CD4-positive, alpha-beta T cell (primary cell): ENCODE measurements at regions not wholly inside any gene's neighbourhood (a gene's known extent, or its start where the extent isn't known, plus 50 kb on each side); places are given as distances from the start of the nearest gene placed in this dataset.

Source experiments
- ATAC-seq: fragments of 200-7000 bp; cut with Tn5 transposase; one replicate; pipeline ENCODE4 v1.10.0; 2022; ENCODE audit warnings: mild to moderate bottlenecking; ENCODE audit not compliant: poor library complexity
- CTCF ChIA-PET: fragments of 350-600 bp; sonication (Branson Sonifier 250); formaldehyde crosslinking; loops from one replicate; lab custom pipeline; 2021; ENCODE audit warnings: antibody characterized with exemption, inconsistent platforms; lab: Charles Lee
- POLR2A ChIA-PET: fragments of 350-600 bp; sonication (Branson Sonifier 250); formaldehyde crosslinking; loops from one replicate; lab custom pipeline; 2021; ENCODE audit warnings: antibody characterized with exemption, inconsistent platforms; lab: Charles Lee
- DNase-seq, 14 experiments: peaks; one replicate each; pipeline ENCODE4 v3.0.0-alpha.2; 2013 to 2020; ENCODE audit warnings: mixed read lengths in 2 of 14
- H3K27ac ChIP-seq, 2 donors: one replicate each; pipeline versions ENCODE4 v1.5.1 to v1.7.0; 2013; ENCODE audit warnings: low read length in 2 of 2, low read depth in 1 of 2, mild to moderate bottlenecking in 1 of 2
- H3K27me3 ChIP-seq, 2 experiments: 1 replicate in 1 of 2; 2 replicates in 1 of 2; pipeline versions ENCODE4 v1.6.1 to v1.7.0; 2013; ENCODE audit warnings: low read length in 2 of 2, control low read depth in 1 of 2, mild to moderate bottlenecking in 1 of 2, moderate library complexity in 1 of 2; ENCODE audit not compliant: insufficient read depth in 2 of 2, control insufficient read depth in 1 of 2
- H3K36me3 ChIP-seq: one replicate; pipeline ENCODE4 v1.6.1; 2013; ENCODE audit warnings: low read length, control low read depth; ENCODE audit not compliant: insufficient read depth
- H3K4me1 ChIP-seq: one replicate; pipeline ENCODE4 v1.6.1; 2013; ENCODE audit warnings: low read length, control low read depth; ENCODE audit not compliant: insufficient read depth
- H3K4me3 ChIP-seq: one replicate; pipeline ENCODE4 v1.5.1; 2013; ENCODE audit warnings: mild to moderate bottlenecking, low read length, moderate library complexity
- H3K9me3 ChIP-seq, 2 experiments: 1 replicate in 1 of 2; 2 replicates in 1 of 2; pipeline versions ENCODE4 v1.6.1 to v1.7.0; 2013; ENCODE audit warnings: low read length in 2 of 2, mild to moderate bottlenecking in 2 of 2, control low read depth in 1 of 2, moderate library complexity in 1 of 2; ENCODE audit not compliant: control insufficient read depth in 1 of 2, insufficient read depth in 1 of 2
- H3K27ac Mint-ChIP-seq: one replicate; pipeline ENCODE4 v1.8.0; 2020; ENCODE audit warnings: mixed read lengths
- H3K27me3 Mint-ChIP-seq: one replicate; pipeline ENCODE4 v1.8.0; 2021; ENCODE audit warnings: mixed read lengths
- H3K36me3 Mint-ChIP-seq: one replicate; pipeline ENCODE4 v1.8.0; 2021; ENCODE audit warnings: low read depth, mixed read lengths
- H3K4me1 Mint-ChIP-seq: one replicate; pipeline ENCODE4 v1.8.0; 2021; ENCODE audit warnings: low read depth, mixed read lengths
- H3K4me3 Mint-ChIP-seq: one replicate; pipeline ENCODE4 v1.8.0; 2020; ENCODE audit warnings: mild to moderate bottlenecking, mixed read lengths
- H3K9me3 Mint-ChIP-seq: one replicate; pipeline ENCODE4 v1.8.0; 2020; ENCODE audit warnings: mixed read lengths
- intact Hi-C, 2 experiments: fragments of 100-400 bp; cut with DNase I in 1 of 2; cut with micrococcal nuclease in 1 of 2; formaldehyde crosslinking; loops; one replicate each; pipeline versions ENCODE4 v1.15.1 to v1.9.0; 2023 to 2025; cut with DNase I, micrococcal nuclease
- TF ChIP-seq, protein P1 (sequence below): fragments of 200-600 bp; IDR thresholded peaks from one replicate; pipeline ENCODE4 v1.8.0; 2022; ENCODE audit warnings: antibody characterized with exemption, mild to moderate bottlenecking

DNA sequence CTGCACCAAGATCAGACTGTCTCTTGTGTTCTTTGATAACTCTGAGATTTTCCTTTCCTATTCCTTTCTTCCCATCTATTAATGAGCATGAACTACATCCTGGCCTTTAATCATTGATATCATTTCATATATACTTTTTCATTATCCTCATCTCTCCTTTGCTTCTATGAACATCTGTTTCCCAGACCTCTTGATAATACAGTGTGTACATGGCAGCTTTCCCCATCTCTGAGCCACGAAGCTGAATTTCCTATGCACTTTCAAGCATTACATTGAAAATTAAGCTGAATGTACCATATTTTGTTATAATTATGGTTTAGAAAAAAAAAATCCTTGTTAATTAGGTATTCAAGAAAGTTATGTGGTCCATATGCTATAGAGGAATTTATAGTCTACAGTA lies 60.9 kb upstream of the CREB5 start:
- H3K36me3 Mint-ChIP-seq: no peaks in the 10 kb centered on the region
- no peak overlapping the region for H3K27ac ChIP-seq
- H3K4me1 Mint-ChIP-seq: no peaks in the 10 kb centered on the region
- TF ChIP-seq, protein P1, sequence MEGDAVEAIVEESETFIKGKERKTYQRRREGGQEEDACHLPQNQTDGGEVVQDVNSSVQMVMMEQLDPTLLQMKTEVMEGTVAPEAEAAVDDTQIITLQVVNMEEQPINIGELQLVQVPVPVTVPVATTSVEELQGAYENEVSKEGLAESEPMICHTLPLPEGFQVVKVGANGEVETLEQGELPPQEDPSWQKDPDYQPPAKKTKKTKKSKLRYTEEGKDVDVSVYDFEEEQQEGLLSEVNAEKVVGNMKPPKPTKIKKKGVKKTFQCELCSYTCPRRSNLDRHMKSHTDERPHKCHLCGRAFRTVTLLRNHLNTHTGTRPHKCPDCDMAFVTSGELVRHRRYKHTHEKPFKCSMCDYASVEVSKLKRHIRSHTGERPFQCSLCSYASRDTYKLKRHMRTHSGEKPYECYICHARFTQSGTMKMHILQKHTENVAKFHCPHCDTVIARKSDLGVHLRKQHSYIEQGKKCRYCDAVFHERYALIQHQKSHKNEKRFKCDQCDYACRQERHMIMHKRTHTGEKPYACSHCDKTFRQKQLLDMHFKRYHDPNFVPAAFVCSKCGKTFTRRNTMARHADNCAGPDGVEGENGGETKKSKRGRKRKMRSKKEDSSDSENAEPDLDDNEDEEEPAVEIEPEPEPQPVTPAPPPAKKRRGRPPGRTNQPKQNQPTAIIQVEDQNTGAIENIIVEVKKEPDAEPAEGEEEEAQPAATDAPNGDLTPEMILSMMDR: no peak
- H3K27me3 Mint-ChIP-seq: no peaks in the 10 kb centered on the region
- H3K36me3 ChIP-seq: no peaks in the 10 kb centered on the region
- H3K27ac Mint-ChIP-seq: no peak overlapping the region
- H3K9me3 Mint-ChIP-seq: no peaks in the 10 kb centered on the region
- DNase-seq: no peak
- no peaks in the 10 kb centered on the region for H3K4me1 ChIP-seq
- ATAC-seq: no peak
- CTCF ChIA-PET: no interaction called here
- H3K9me3 ChIP-seq: no peaks in the 10 kb centered on the region
- H3K4me3 ChIP-seq: no peak overlapping the region
- POLR2A ChIA-PET: no interaction called here
- no peaks in the 10 kb centered on the region for H3K27me3 ChIP-seq
- intact Hi-C loops: no loop called here
- H3K4me3 Mint-ChIP-seq: no peak overlapping the region

DNA sequence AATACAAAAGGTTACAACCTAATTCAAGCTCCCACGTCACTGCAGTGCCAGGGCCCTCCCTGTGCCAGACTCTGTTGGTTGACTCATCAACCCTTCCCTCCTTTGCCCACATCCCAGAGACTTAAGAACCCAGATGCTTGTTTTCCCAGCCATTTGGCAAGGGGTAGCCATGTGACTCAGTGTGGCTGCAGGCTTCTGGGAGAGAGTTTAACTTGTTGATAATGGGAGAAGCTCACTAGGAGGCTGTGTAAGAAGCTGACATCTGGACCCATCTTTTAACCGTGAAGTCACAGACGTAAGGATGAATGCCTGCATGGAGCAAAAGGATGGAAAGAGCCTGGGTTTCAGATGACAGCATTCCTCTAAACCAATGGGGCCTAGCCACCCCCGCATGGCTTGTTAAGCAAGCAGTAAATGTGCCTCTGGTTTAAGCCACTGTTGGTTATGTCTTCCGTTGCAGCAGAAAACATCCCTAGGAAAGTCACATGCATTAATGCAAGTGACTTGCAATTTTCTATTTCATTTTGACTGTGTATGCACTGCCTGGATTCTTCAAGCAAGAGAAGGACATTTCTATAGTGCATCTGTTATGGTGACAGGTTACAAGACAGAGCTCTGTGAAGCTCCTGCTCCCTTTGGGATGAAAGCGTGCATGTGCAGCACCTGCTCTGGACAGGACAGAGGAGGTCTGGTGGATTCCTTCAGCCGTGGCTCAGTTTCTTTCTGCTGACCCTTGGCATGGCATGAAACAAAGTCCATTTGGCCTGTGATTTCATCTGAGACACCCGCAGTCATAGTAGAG lies 57.5 kb upstream of the CREB5 start:
- H3K9me3 ChIP-seq: no peaks in the 10 kb centered on the region
- Mint-ChIP-seq H3K27me3 (no peaks in the 10 kb centered on the region), H3K9me3 (no peaks in the 10 kb centered on the region), H3K27ac (no peak overlapping the region), H3K4me3 (no peak overlapping the region), H3K4me1 (no peaks in the 10 kb centered on the region), H3K36me3 (no peaks in the 10 kb centered on the region)
- H3K4me3 ChIP-seq: no peak overlapping the region
- ChIA-PET POLR2A (no interaction called here), CTCF (no interaction called here)
- no peaks in the 10 kb centered on the region for H3K27me3 ChIP-seq
- DNase-seq: no peak
- intact Hi-C loops: no loop called here
- no peaks in the 10 kb centered on the region for H3K36me3 ChIP-seq
- H3K4me1 ChIP-seq: no peaks in the 10 kb centered on the region
- TF ChIP-seq, protein P1: no peak
- no peak for ATAC-seq
- no peak overlapping the region for H3K27ac ChIP-seq

DNA sequence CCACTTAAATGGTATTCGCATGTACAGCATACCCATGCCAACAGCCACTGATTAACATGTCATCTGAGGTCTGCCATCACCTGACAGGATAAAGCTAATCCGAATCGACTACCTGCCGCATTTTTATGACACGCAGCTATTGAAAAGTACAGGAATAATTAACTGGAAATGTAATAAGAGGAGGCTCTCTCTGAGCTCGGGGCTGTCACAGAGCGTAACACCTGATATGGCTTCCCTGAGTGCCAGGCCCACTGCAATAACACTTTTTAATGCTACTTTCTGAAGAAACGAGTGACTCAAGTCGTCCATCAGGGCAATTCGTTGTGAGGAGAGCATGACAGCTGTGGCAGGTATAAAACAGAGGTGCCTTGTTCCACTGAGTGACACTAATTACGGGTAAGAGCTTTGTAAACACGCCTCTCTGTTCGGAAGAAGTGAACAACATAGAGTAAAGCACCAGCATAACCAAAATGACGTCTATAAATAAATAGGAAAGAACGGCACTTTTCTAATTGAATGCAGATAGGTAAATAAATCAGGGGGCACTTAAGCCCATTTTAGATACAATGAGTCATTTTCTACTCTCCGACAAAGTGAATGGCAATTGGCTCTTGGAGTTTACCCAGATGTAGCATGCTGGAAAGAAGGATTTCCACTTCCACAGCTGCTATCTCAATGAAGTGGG lies 56.5 kb upstream of the CREB5 start:
- DNase-seq (no peak), ATAC-seq (no peak)
- intact Hi-C loops: no loop called here
- no peaks in the 10 kb centered on the region for H3K9me3 ChIP-seq
- Mint-ChIP-seq H3K27ac (no peak overlapping the region), H3K9me3 (no peaks in the 10 kb centered on the region), H3K27me3 (no peaks in the 10 kb centered on the region), H3K4me1 (no peaks in the 10 kb centered on the region), H3K36me3 (no peaks in the 10 kb centered on the region), H3K4me3 (no peak overlapping the region)
- TF ChIP-seq, protein P1: no peak
- H3K4me1 ChIP-seq: no peaks in the 10 kb centered on the region
- no peak overlapping the region for H3K27ac ChIP-seq
- ChIA-PET POLR2A (no interaction called here), CTCF (no interaction called here)
- H3K36me3 ChIP-seq: no peaks in the 10 kb centered on the region
- H3K4me3 ChIP-seq: no peak overlapping the region
- no peaks in the 10 kb centered on the region for H3K27me3 ChIP-seq
